SK-N-SH (cell line): ENCODE measurements at regions not wholly inside any gene's neighbourhood (a gene's known extent, or its start where the extent isn't known, plus 50 kb on each side); places are given as distances from the start of the nearest gene placed in this dataset.

Experiments
- CTCF ChIA-PET: fragments of 300-600, 350-600 bp; formaldehyde crosslinking; extraction: SDS; loops from one replicate; lab custom pipeline; 2021; lab: Yijun Ruan, JAX
- POLR2A ChIA-PET: fragments of 350-600 bp; sonication (Branson Sonifier 250); formaldehyde crosslinking; extraction: SDS; loops from one replicate; lab custom pipeline; 2020; ENCODE audit warnings: antibody characterized with exemption, inconsistent platforms; lab: Yijun Ruan, JAX
- DNase-seq: peaks from one replicate; pipeline ENCODE4 v3.0.0; 2012
- H2AFZ ChIP-seq: fragments of 200-600 bp; sonication (generic); 2 replicates; pipeline ENCODE4 v1.8.1; 2016; ENCODE audit warnings: antibody characterized with exemption, mild to moderate bottlenecking, low read depth
- H3F3A ChIP-seq: fragments of 200-600 bp; sonication (generic); replicated peaks from 2 replicates; pipeline ENCODE3; 2016; ENCODE audit warnings: antibody characterized with exemption, mild to moderate bottlenecking; ENCODE audit not compliant: insufficient read depth
- H3K27ac ChIP-seq, 2 experiments: fragments of 200-500 bp in 1 of 2; fragments of 200-600 bp in 1 of 2; sonication (Bioruptor generic) in 1 of 2; sonication (generic), shearing (Covaris generic) in 1 of 2; 2 replicates each; pipeline versions ENCODE4 v1.5.1 to v1.6.1; 2014 to 2016; ENCODE audit warnings: low read depth in 2 of 2, inconsistent platforms in 1 of 2, low read length in 1 of 2, mild to moderate bottlenecking in 1 of 2, mixed read lengths in 1 of 2
- H3K27me3 ChIP-seq: fragments of 200-600 bp; sonication (generic), shearing (Covaris generic); 2 replicates; pipeline ENCODE4 v1.6.1; 2016; ENCODE audit warnings: mixed run types; ENCODE audit not compliant: insufficient read depth
- H3K36me3 ChIP-seq, 2 experiments: fragments of 200-500 bp in 1 of 2; fragments of 200-600 bp in 1 of 2; sonication (Bioruptor generic) in 1 of 2; sonication (generic) in 1 of 2; replicated peaks in 1 of 2; 2 replicates each; pipeline versions ENCODE3 to v1.5.1; 2014 to 2016; ENCODE audit warnings: low read length in 1 of 2, mild to moderate bottlenecking in 1 of 2; ENCODE audit not compliant: insufficient read depth in 2 of 2, control insufficient read depth in 1 of 2
- H3K4me1 ChIP-seq, 2 experiments: fragments of 200-500 bp in 1 of 2; fragments of 200-600 bp in 1 of 2; sonication (Bioruptor generic) in 1 of 2; sonication (generic), shearing (Covaris generic) in 1 of 2; 2 replicates each; pipeline versions ENCODE4 v1.5.1 to v1.6.1; 2014 to 2016; ENCODE audit warnings: low read depth in 1 of 2, low read length in 1 of 2, mixed run types in 1 of 2; ENCODE audit not compliant: insufficient read depth in 2 of 2, control insufficient read depth in 1 of 2
- H3K4me2 ChIP-seq: fragments of 200-600 bp; sonication (generic), shearing (Covaris generic); 2 replicates; pipeline ENCODE4 v1.6.1; 2017; ENCODE audit warnings: mixed run types
- H3K4me3 ChIP-seq, 2 experiments: fragments of 200-500 bp in 1 of 2; fragments of 200-600 bp in 1 of 2; sonication (Bioruptor generic) in 1 of 2; sonication (generic), shearing (Covaris generic) in 1 of 2; 2 replicates each; pipeline versions ENCODE4 v1.5.1 to v1.8.1; 2014 to 2016; ENCODE audit warnings: low read depth in 2 of 2, inconsistent platforms in 1 of 2, low read length in 1 of 2, mild to moderate bottlenecking in 1 of 2, mixed read lengths in 1 of 2, moderate library complexity in 1 of 2
- H3K79me2 ChIP-seq: fragments of 200-600 bp; sonication (generic); 2 replicates; pipeline ENCODE4 v1.8.1; 2017; ENCODE audit warnings: mild to moderate bottlenecking; ENCODE audit not compliant: insufficient read depth
- H3K9ac ChIP-seq: fragments of 200-600 bp; sonication (generic); 2 replicates; pipeline ENCODE4 v1.6.1; 2017; ENCODE audit warnings: mixed run types
- H3K9me2 ChIP-seq: fragments of 200-600 bp; sonication (generic); 2 replicates; pipeline ENCODE4 v1.6.1; 2017; ENCODE audit warnings: mixed run types
- H3K9me3 ChIP-seq: fragments of 200-600 bp; sonication (generic); 2 replicates; pipeline ENCODE4 v1.6.1; 2017; ENCODE audit warnings: mixed run types, mild to moderate bottlenecking, moderate library complexity
- H4K20me1 ChIP-seq: fragments of 200-600 bp; sonication (generic); 2 replicates; pipeline ENCODE4 v1.6.1; 2017; ENCODE audit warnings: mild to moderate bottlenecking, mixed run types; ENCODE audit not compliant: insufficient read depth
- ELF1 ChIP-seq: IDR thresholded peaks from 2 replicates; pipeline ENCODE4 v1.4.0; 2012
- FOSL2 ChIP-seq: IDR thresholded peaks from 2 replicates; pipeline ENCODE4 v1.4.0; 2012; ENCODE audit warnings: low read depth, mild to moderate bottlenecking, moderate library complexity, borderline replicate concordance
- FOXM1 ChIP-seq: IDR thresholded peaks from 2 replicates; pipeline ENCODE4 v1.4.0; 2012; ENCODE audit warnings: low read depth, mild to moderate bottlenecking
- GABPA ChIP-seq: IDR thresholded peaks from 2 replicates; pipeline ENCODE4 v1.4.0; 2012; ENCODE audit warnings: low read depth, mild to moderate bottlenecking
- GATA2 ChIP-seq: sonication (generic); formaldehyde crosslinking; IDR thresholded peaks from 2 replicates; pipeline ENCODE4 v1.5.0; 2020; ENCODE audit warnings: mild to moderate bottlenecking, missing genetic modification reagents
- JUND ChIP-seq: IDR thresholded peaks from 2 replicates; pipeline ENCODE4 v1.4.0; 2012
- MEF2A ChIP-seq: IDR thresholded peaks from 2 replicates; pipeline ENCODE4 v1.4.0; 2012; ENCODE audit warnings: low read depth, borderline replicate concordance
- MXI1 ChIP-seq: IDR thresholded peaks from 2 replicates; pipeline ENCODE4 v1.6.1; 2012; ENCODE audit warnings: mild to moderate bottlenecking, low read depth, low read length, improper control_type of control experiment
- NRF1 ChIP-seq: IDR thresholded peaks from 2 replicates; pipeline ENCODE4 v1.6.1; 2012; ENCODE audit warnings: low read depth, mild to moderate bottlenecking, low read length
- PBX3 ChIP-seq: IDR thresholded peaks from 2 replicates; pipeline ENCODE4; 2012
- POLR2AphosphoS5 ChIP-seq: IDR thresholded peaks from 2 replicates; pipeline ENCODE4 v1.6.1; 2012; ENCODE audit warnings: low read depth, low read length
- RCOR1 ChIP-seq: fragments of 150-350 bp; IDR thresholded peaks from 2 replicates; pipeline ENCODE4 v1.6.1; 2017; ENCODE audit warnings: antibody characterized with exemption, low read length
- REST ChIP-seq: IDR thresholded peaks from 2 replicates; pipeline ENCODE4 v1.6.1; 2012; ENCODE audit warnings: mild to moderate bottlenecking, low read depth, low read length, moderate library complexity
- RFX5 ChIP-seq: IDR thresholded peaks from 2 replicates; pipeline ENCODE4 v1.6.1; 2012; ENCODE audit warnings: mild to moderate bottlenecking, improper control_type of control experiment, low read length
- SMC3 ChIP-seq: IDR thresholded peaks from 2 replicates; pipeline ENCODE4 v1.6.1; 2012; ENCODE audit warnings: low read depth, low read length, improper control_type of control experiment
- TAF1 ChIP-seq: IDR thresholded peaks from 2 replicates; pipeline ENCODE4 v1.6.1; 2012; ENCODE audit warnings: low read depth, mild to moderate bottlenecking, low read length, moderate library complexity, borderline replicate concordance
- TEAD4 ChIP-seq: IDR thresholded peaks from 2 replicates; pipeline ENCODE4 v1.4.0; 2012; ENCODE audit warnings: mild to moderate bottlenecking, borderline replicate concordance; ENCODE audit not compliant: insufficient read depth
- USF1 ChIP-seq: IDR thresholded peaks from 2 replicates; pipeline ENCODE4 v1.4.0; 2012; ENCODE audit warnings: low read depth, borderline replicate concordance
- YY1 ChIP-seq: IDR thresholded peaks from 2 replicates; pipeline ENCODE4 v1.4.0; 2012; ENCODE audit warnings: low read depth, mild to moderate bottlenecking
- ZBTB33 ChIP-seq: IDR thresholded peaks from 2 replicates; pipeline ENCODE4 v1.4.0; 2012; ENCODE audit warnings: low read depth, borderline replicate concordance
- WGBS: methylation state at CpG from one replicate; pipeline ENCODE4 v1.1.6; 2017; ENCODE audit warnings: low lambda C conversion rate; 5-methylcytosine and 5-hydroxymethylcytosine counted together

- TF ChIP-seq USF1 = no peak
- TF ChIP-seq YY1 = no peak
- no peak for TF ChIP-seq MXI1
- no peak for TF ChIP-seq GABPA
- no peak for TF ChIP-seq TEAD4
- TF ChIP-seq JUND = no peak
- no peak for TF ChIP-seq MEF2A
- no peak for TF ChIP-seq SMC3
- no peak for TF ChIP-seq FOSL2
- Histone ChIP-seq H3K27me3 (no peaks in the 10 kb centered on the region), H3K4me1 (no peaks in the 10 kb centered on the region), H3K36me3 (no peaks in the 10 kb centered on the region), H3K4me2 (no peak overlapping the region), H3K79me2 (no peaks in the 10 kb centered on the region), H2AFZ (no peak overlapping the region), H3F3A (no peaks in the 10 kb centered on the region), H3K9ac (no peak overlapping the region), H3K27ac (no peak overlapping the region), H3K9me3 (no peaks in the 10 kb centered on the region), H4K20me1 (no peaks in the 10 kb centered on the region), H3K9me2 (no peaks in the 10 kb centered on the region), H3K4me3 (no peak overlapping the region)
- ChIA-PET CTCF (no interaction called here), POLR2A (no interaction called here)
- DNase-seq = no peak
- WGBS = 75% methylated on average over 7 of the region's 7 CpGs
Observed at GRCh38 chr18:25538175-25538922, 186.4 kb upstream of the ZNF521 start.

- 85% methylated on average over 1 of the region's 1 CpG for WGBS
- no peaks in the 10 kb centered on the region for H3K79me2 ChIP-seq
- TF ChIP-seq PBX3 = no peak
- no peak for TF ChIP-seq TAF1
- no peak for TF ChIP-seq REST
- no peak for TF ChIP-seq RFX5
- TF ChIP-seq ELF1 = no peak
- no peak for TF ChIP-seq POLR2AphosphoS5
- TF ChIP-seq USF1 = no peak
- TF ChIP-seq YY1 = no peak
- no peak for TF ChIP-seq ZBTB33
- TF ChIP-seq GABPA = no peak
- no peak for TF ChIP-seq FOXM1
- no peak for TF ChIP-seq GATA2
- no peak for TF ChIP-seq MEF2A
- no peak for TF ChIP-seq NRF1
- no peak for TF ChIP-seq SMC3
- TF ChIP-seq RCOR1 = no peak
Observed at GRCh38 chr18:25535495-25535894, 183.5 kb upstream of the ZNF521 start.

More at GRCh38 chr18:25535495-25535894, 183.5 kb upstream of the ZNF521 start:
- Histone ChIP-seq H3K4me2 (no peak overlapping the region), H3K4me1 (no peaks in the 10 kb centered on the region), H3K9ac (no peak overlapping the region), H3K9me2 (no peaks in the 10 kb centered on the region), H3K36me3 (no peaks in the 10 kb centered on the region), H3K27ac (no peak overlapping the region), H4K20me1 (no peaks in the 10 kb centered on the region), H3K9me3 (no peaks in the 10 kb centered on the region), H3F3A (no peaks in the 10 kb centered on the region), H3K4me3 (no peak overlapping the region), H3K27me3 (no peaks in the 10 kb centered on the region), H2AFZ (no peak overlapping the region)
- CTCF ChIA-PET = no interaction called here
- no peak for DNase-seq
- POLR2A ChIA-PET = no interaction called here
